Natural killer cell (primary cell): ENCODE measurements at regions not wholly inside any gene's neighbourhood (a gene's known extent, or its start where the extent isn't known, plus 50 kb on each side); places are given as distances from the start of the nearest gene placed in this dataset.

ENCODE experiments used
- ATAC-seq, 3 donors: fragments of 150-1000 bp in 2 of 3; fragments of 200-7000 bp in 1 of 3; cut with Tn5 transposase; 1 replicate in 1 of 3; 2 replicates in 2 of 3; pipeline ENCODE4 v1.10.0; 2021; ENCODE audit warnings: mild to moderate bottlenecking in 2 of 3, moderate library complexity in 2 of 3
- DNase-seq, 2 donors: peaks; one replicate each; pipeline versions ENCODE4 v3.0.0 to v3.0.0-alpha.2; 2013 to 2021; ENCODE audit warnings: mixed read lengths in 1 of 2
- H3K27ac ChIP-seq: one replicate; pipeline ENCODE4 v1.5.1; 2013; ENCODE audit warnings: mild to moderate bottlenecking, low read length
- H3K27me3 ChIP-seq: one replicate; pipeline ENCODE4 v1.6.1; 2013; ENCODE audit warnings: low read length; ENCODE audit not compliant: control insufficient read depth, insufficient read depth
- H3K36me3 ChIP-seq: one replicate; pipeline ENCODE4 v1.6.1; 2013; ENCODE audit warnings: low read length; ENCODE audit not compliant: control insufficient read depth, insufficient read depth
- H3K4me1 ChIP-seq: one replicate; pipeline ENCODE4 v1.6.1; 2013; ENCODE audit warnings: low read length; ENCODE audit not compliant: control insufficient read depth, insufficient read depth
- H3K4me3 ChIP-seq: one replicate; pipeline ENCODE4 v1.5.1; 2013; ENCODE audit warnings: low read length
- H3K9me3 ChIP-seq: one replicate; pipeline ENCODE4 v1.6.1; 2013; ENCODE audit warnings: low read length; ENCODE audit not compliant: control insufficient read depth, insufficient read depth
- H3K27ac Mint-ChIP-seq, 2 donors: one replicate each; pipeline ENCODE4 v1.8.0; 2022; ENCODE audit warnings: mild to moderate bottlenecking in 2 of 2, mixed read lengths in 2 of 2, moderate library complexity in 1 of 2
- H3K27me3 Mint-ChIP-seq, 2 donors: one replicate each; pipeline ENCODE4 v1.8.0; 2022; ENCODE audit warnings: low read depth in 2 of 2, mixed read lengths in 2 of 2
- H3K36me3 Mint-ChIP-seq: one replicate; pipeline ENCODE4 v1.8.0; 2022; ENCODE audit warnings: mixed read lengths
- H3K4me1 Mint-ChIP-seq, 2 donors: one replicate each; pipeline ENCODE4 v1.8.0; 2022; ENCODE audit warnings: mixed read lengths in 2 of 2
- H3K4me3 Mint-ChIP-seq: one replicate; pipeline ENCODE4 v1.8.0; 2022; ENCODE audit warnings: mild to moderate bottlenecking, moderate library complexity, mixed read lengths
- H3K9me3 Mint-ChIP-seq, 2 donors: one replicate each; pipeline ENCODE4 v1.8.0; 2022; ENCODE audit warnings: mixed read lengths in 2 of 2
- WGBS: methylation state at CpG from one replicate; pipeline ENCODE4 v1.1.7; 2013; ENCODE audit warnings: missing lambda C conversion rate; ENCODE audit not compliant: insufficient coverage; 5-methylcytosine and 5-hydroxymethylcytosine counted together
- intact Hi-C: fragments of 100-400 bp; cut with micrococcal nuclease; formaldehyde crosslinking; loops from one replicate; pipeline ENCODE4 v1.14.2; 2022
- TF ChIP-seq, protein P1 (sequence below): fragments of 200-600 bp; IDR thresholded peaks from one replicate; pipeline ENCODE4 v1.8.0; 2022; ENCODE audit warnings: antibody characterized with exemption

DNA sequence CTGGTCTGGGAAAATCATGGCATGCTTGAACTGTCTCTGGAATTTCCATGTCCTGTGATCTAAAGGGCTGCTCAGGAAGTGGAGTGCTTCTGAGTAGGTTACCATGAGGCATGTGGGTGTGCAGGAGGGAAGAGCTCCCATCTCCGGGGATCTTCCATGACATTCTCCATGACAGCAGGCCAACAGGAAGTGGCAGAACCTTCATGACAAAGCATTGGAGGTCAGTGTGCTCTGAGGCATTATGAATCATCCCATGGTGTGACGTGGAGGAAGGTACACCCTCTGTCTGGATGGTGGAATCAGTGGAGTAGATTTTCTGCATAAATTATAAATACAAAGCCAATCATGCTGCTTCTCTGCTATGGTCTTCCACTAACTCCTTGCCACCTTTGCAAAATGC, 139.6 kb upstream of the E2F8 start:
- Histone ChIP-seq H3K4me1 (no peaks in the 10 kb centered on the region), H3K36me3 (no peaks in the 10 kb centered on the region), H3K27me3 (peaks cover 6% of the 10 kb centered on the region), H3K9me3 (no peaks in the 10 kb centered on the region), H3K27ac (no peak overlapping the region), H3K4me3 (no peak overlapping the region)
- H3K27ac Mint-ChIP-seq = no peak overlapping the region
- peaks cover 22 to 39% of the 10 kb centered on the region in 2 donors for H3K27me3 Mint-ChIP-seq
- H3K36me3 Mint-ChIP-seq = no peaks in the 10 kb centered on the region
- WGBS = 66% methylated on average over 2 of the region's 2 CpGs
- no peak for ATAC-seq
- H3K4me3 Mint-ChIP-seq = no peak overlapping the region
- H3K4me1 Mint-ChIP-seq = no peaks in the 10 kb centered on the region
- no peak for DNase-seq
- no peaks in the 10 kb centered on the region for H3K9me3 Mint-ChIP-seq
- intact Hi-C loops = no loop called here
- TF ChIP-seq, protein P1, sequence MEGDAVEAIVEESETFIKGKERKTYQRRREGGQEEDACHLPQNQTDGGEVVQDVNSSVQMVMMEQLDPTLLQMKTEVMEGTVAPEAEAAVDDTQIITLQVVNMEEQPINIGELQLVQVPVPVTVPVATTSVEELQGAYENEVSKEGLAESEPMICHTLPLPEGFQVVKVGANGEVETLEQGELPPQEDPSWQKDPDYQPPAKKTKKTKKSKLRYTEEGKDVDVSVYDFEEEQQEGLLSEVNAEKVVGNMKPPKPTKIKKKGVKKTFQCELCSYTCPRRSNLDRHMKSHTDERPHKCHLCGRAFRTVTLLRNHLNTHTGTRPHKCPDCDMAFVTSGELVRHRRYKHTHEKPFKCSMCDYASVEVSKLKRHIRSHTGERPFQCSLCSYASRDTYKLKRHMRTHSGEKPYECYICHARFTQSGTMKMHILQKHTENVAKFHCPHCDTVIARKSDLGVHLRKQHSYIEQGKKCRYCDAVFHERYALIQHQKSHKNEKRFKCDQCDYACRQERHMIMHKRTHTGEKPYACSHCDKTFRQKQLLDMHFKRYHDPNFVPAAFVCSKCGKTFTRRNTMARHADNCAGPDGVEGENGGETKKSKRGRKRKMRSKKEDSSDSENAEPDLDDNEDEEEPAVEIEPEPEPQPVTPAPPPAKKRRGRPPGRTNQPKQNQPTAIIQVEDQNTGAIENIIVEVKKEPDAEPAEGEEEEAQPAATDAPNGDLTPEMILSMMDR = no peak

DNA sequence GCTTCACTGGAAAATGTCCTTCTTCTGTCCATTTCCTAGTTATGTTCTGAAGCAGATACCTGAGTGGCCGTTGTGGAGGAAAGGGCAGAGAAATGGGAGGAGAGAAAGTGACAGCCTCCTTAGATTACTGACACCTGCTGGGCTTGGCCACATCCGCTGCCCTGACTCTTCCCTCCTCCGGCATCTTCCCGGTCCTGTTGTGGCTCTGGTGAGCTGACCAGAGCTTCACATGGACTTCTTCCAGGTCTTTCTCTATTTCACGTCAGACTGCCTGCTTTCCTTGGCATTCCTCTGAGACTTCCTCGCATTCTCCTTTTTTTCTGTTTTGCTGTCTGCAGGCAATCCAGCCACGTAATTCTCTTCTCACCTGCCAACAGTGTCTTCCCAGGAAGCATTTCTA, 138.7 kb upstream of the E2F8 start:
- 74% methylated on average over 7 of the region's 7 CpGs for WGBS
- DNase-seq (no peak), ATAC-seq (no peak)
- H3K36me3 ChIP-seq = no peaks in the 10 kb centered on the region
- intact Hi-C loops = no loop called here
- no peaks in the 10 kb centered on the region for H3K9me3 ChIP-seq
- Mint-ChIP-seq H3K4me3 (no peak overlapping the region), H3K27ac (no peak overlapping the region), H3K36me3 (no peaks in the 10 kb centered on the region), H3K9me3 (no peaks in the 10 kb centered on the region), H3K4me1 (no peaks in the 10 kb centered on the region), H3K27me3 (peaks cover 29 to 48% of the 10 kb centered on the region in 2 donors)
- no peaks in the 10 kb centered on the region for H3K4me1 ChIP-seq
- TF ChIP-seq, protein P1 = no peak
- H3K4me3 ChIP-seq = no peak overlapping the region
- H3K27me3 ChIP-seq = peaks cover 8% of the 10 kb centered on the region
- H3K27ac ChIP-seq = no peak overlapping the region

DNA sequence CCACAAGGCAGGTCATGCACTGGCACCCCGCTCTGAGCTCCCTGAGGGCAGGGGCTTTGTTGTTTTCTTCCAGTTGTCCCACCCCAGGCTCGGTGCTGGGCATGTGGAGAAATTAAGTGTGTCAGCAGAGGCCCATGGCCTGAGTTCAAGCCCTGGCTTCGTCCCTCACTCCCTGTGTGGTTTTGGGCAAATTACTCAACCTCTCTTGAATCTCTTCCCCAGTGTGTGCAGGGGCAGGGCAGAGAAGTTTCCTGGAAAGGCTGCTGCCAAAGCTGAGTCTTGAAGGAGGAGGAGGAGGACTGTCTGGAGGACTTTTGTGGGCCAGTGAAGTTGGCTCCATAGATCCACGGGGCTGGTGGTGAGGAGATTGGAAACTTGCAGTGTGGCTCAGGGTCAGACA, 138.1 kb upstream of the E2F8 start:
- intact Hi-C loops = no loop called here
- no peak overlapping the region for H3K4me3 ChIP-seq
- Mint-ChIP-seq H3K4me1 (no peaks in the 10 kb centered on the region), H3K36me3 (no peaks in the 10 kb centered on the region), H3K4me3 (no peak overlapping the region), H3K27ac (no peak overlapping the region), H3K9me3 (no peaks in the 10 kb centered on the region), H3K27me3 (peaks cover 29 to 54% of the 10 kb centered on the region in 2 donors)
- H3K9me3 ChIP-seq = no peaks in the 10 kb centered on the region
- 78% methylated on average over 4 of the region's 4 CpGs for WGBS
- TF ChIP-seq, protein P1 = no peak
- H3K27ac ChIP-seq = no peak overlapping the region
- no peaks in the 10 kb centered on the region for H3K36me3 ChIP-seq
- H3K4me1 ChIP-seq = no peaks in the 10 kb centered on the region
- ATAC-seq = no peak
- DNase-seq = no peak
- H3K27me3 ChIP-seq = peaks cover 8% of the 10 kb centered on the region

DNA sequence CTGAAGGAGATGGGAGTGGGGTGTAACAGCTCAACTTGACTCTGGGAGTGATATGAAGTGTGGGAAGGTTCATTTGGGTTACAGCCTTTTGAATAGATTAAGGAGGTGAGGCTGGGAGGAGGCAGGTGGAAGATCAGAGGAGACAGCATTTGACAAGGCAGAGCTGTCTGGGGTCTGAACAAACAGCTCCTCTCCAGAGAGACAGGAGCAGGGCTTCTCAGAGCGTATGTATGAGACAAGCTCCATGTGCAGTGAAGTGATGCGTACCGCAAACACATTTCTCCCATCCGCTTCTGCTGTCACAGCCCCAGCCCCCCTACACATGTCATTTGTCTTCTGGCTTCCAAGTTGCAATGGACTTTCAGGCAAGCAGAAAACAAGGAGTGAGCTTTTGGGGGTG, 137.1 kb upstream of the E2F8 start:
- H3K36me3 ChIP-seq = no peaks in the 10 kb centered on the region
- TF ChIP-seq, protein P1 = no peak
- no peaks in the 10 kb centered on the region for H3K4me1 Mint-ChIP-seq
- H3K9me3 Mint-ChIP-seq = no peaks in the 10 kb centered on the region
- no peaks in the 10 kb centered on the region for H3K36me3 Mint-ChIP-seq
- H3K4me3 Mint-ChIP-seq = no peak overlapping the region
- no peak overlapping the region for H3K27ac ChIP-seq
- ATAC-seq (no peak), DNase-seq (no peak)
- H3K27me3 Mint-ChIP-seq = peaks cover 36 to 63% of the 10 kb centered on the region in 2 donors
- no peak overlapping the region for H3K27ac Mint-ChIP-seq
- H3K9me3 ChIP-seq = no peaks in the 10 kb centered on the region
- H3K4me1 ChIP-seq = no peaks in the 10 kb centered on the region
- peaks cover 8% of the 10 kb centered on the region for H3K27me3 ChIP-seq
- intact Hi-C loops = no loop called here
- 97% methylated on average over 4 of the region's 4 CpGs for WGBS
- H3K4me3 ChIP-seq = no peak overlapping the region
